Ishikawa (cell line): ENCODE measurements at regions not wholly inside any gene's neighbourhood (a gene's known extent, or its start where the extent isn't known, plus 50 kb on each side); places are given as distances from the start of the nearest gene placed in this dataset.

Experiments used
- CEBPB ChIP-seq: IDR thresholded peaks from 2 replicates; pipeline ENCODE4 v1.6.1; 2012
- CREB1 ChIP-seq: IDR thresholded peaks from 2 replicates; pipeline ENCODE4 v1.6.1; 2012; ENCODE audit warnings: low read depth
- EGR1 ChIP-seq: IDR thresholded peaks from 2 replicates; pipeline ENCODE4 v1.6.1; 2012
- EP300 ChIP-seq: IDR thresholded peaks from 2 replicates; pipeline ENCODE4 v1.6.1; 2012; ENCODE audit warnings: borderline replicate concordance
- FOXM1 ChIP-seq: IDR thresholded peaks from 2 replicates; pipeline ENCODE4 v1.6.1; 2012; ENCODE audit warnings: low read depth, borderline replicate concordance
- NFIC ChIP-seq: IDR thresholded peaks from 2 replicates; pipeline ENCODE4 v1.6.1; 2012
- RAD21 ChIP-seq: IDR thresholded peaks from 2 replicates; pipeline ENCODE4 v1.6.1; 2012; ENCODE audit warnings: low read depth
- REST ChIP-seq: IDR thresholded peaks from 2 replicates; pipeline ENCODE4 v1.6.1; 2012; ENCODE audit warnings: low read depth, mild to moderate bottlenecking
- TAF1 ChIP-seq: IDR thresholded peaks from 2 replicates; pipeline ENCODE4 v1.6.1; 2012; ENCODE audit warnings: low read depth, mild to moderate bottlenecking
- TCF12 ChIP-seq: IDR thresholded peaks from 2 replicates; pipeline ENCODE4 v1.6.1; 2012; ENCODE audit warnings: low read depth
- TEAD4 ChIP-seq: IDR thresholded peaks from 2 replicates; pipeline ENCODE4 v1.6.1; 2012
- USF1 ChIP-seq: IDR thresholded peaks from 2 replicates; pipeline ENCODE4 v1.6.1; 2012
- YY1 ChIP-seq: IDR thresholded peaks from 2 replicates; pipeline ENCODE4 v1.6.1; 2012; ENCODE audit warnings: low read depth
- ZBTB7A ChIP-seq: IDR thresholded peaks from 2 replicates; pipeline ENCODE4 v1.6.1; 2012; ENCODE audit warnings: low read depth
- TF ChIP-seq, protein P1 (sequence below): IDR thresholded peaks from 2 replicates; pipeline ENCODE4 v1.6.1; 2012

- TF ChIP-seq EGR1 (no peak), TCF12 (no peak), CEBPB (no peak), FOXM1 (no peak), CREB1 (no peak), TAF1 (no peak), RAD21 (no peak)
Measured at GRCh38 chr4:120005527-120005926, 61.1 kb downstream of the MAD2L1 start.

GRCh38 chr4:120005076-120005475 is 61.6 kb downstream of the MAD2L1 start:
- TF ChIP-seq EGR1: no peak
- TF ChIP-seq RAD21: no peak
- TF ChIP-seq TEAD4: no peak
- TF ChIP-seq ZBTB7A: no peak
- no peak for TF ChIP-seq TCF12
- no peak for TF ChIP-seq TAF1
- no peak for TF ChIP-seq YY1
- no peak for TF ChIP-seq FOXM1
- TF ChIP-seq CEBPB: no peak
- no peak for TF ChIP-seq CREB1
- TF ChIP-seq NFIC: no peak
- no peak for TF ChIP-seq EP300
- no peak for TF ChIP-seq USF1
- TF ChIP-seq, protein P1, sequence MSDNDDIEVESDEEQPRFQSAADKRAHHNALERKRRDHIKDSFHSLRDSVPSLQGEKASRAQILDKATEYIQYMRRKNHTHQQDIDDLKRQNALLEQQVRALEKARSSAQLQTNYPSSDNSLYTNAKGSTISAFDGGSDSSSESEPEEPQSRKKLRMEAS: no peak
- TF ChIP-seq REST: no peak

DNA sequence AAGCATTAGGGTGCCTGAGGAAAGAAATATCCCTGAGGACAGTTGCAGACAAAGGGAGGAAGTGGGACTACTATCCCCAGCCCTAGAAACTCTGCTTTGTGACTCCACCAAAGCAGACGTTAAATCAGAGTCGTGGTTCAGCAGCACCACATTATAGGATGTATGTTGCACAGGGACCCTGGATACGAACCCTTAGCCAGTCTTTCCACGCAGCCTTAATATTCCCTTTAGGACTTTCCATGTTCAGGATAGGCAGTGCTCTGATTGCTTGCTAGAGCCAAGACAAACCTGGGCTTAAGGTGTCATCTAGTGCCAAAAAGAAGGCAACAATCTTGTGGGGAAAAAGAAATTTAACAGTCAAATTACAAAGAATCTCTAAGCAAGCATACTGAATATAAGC is 62.6 kb downstream of the MAD2L1 start:
- no peak for TF ChIP-seq EP300
- no peak for TF ChIP-seq NFIC
- TF ChIP-seq RAD21: no peak
- no peak for TF ChIP-seq TAF1
- TF ChIP-seq TCF12: no peak
- TF ChIP-seq CREB1: no peak
- TF ChIP-seq ZBTB7A: no peak

DNA sequence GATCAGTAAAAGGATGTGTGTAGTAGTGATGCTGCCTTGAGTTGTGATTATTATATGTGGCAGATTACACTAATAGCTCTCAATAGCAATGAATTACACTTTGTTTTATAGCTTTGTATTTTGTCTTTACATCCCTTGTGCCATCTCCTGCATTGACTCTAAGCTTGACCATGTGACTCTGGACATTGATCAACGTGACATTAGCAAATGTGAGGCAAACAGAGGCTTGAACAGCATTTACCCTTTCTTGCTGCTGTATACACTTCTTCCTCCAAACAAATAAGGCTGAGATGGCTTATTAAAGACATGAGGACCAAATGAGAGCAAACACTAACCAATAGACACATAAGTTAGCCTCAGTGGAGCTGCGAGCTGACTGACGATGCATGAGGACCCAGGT is 63.5 kb downstream of the MAD2L1 start:
- TF ChIP-seq CEBPB: no peak
- no peak for TF ChIP-seq TCF12
- no peak for TF ChIP-seq REST
- TF ChIP-seq TEAD4: no peak
- TF ChIP-seq TAF1: no peak
- no peak for TF ChIP-seq EP300
- TF ChIP-seq ZBTB7A: no peak
- TF ChIP-seq, protein P1: no peak
- TF ChIP-seq NFIC: no peak
- TF ChIP-seq FOXM1: no peak
- TF ChIP-seq CREB1: no peak
- no peak for TF ChIP-seq RAD21
- TF ChIP-seq EGR1: no peak
- TF ChIP-seq YY1: no peak
- no peak for TF ChIP-seq USF1

GRCh38 chr4:120001850-120002249 is 64.8 kb downstream of the MAD2L1 start:
- TF ChIP-seq CEBPB (no peak), CREB1 (no peak), EGR1 (no peak), USF1 (no peak), RAD21 (no peak), EP300 (no peak), ZBTB7A (no peak), NFIC (no peak), REST (no peak)
- TF ChIP-seq, protein P1: no peak
